Smooth muscle cell (in vitro differentiated cells): ENCODE measurements at regions not wholly inside any gene's neighbourhood (a gene's known extent, or its start where the extent isn't known, plus 50 kb on each side); places are given as distances from the start of the nearest gene placed in this dataset.

ENCODE experiments used
- DNase-seq: peaks from one replicate; lab custom pipeline; 2025; ENCODE audit not compliant: unreplicated experiment; lab: John Stamatoyannopoulos, UW
- H2AFZ ChIP-seq: fragments of 200-600 bp; sonication (generic); 2 replicates; pipeline ENCODE4 v1.6.0; 2016; ENCODE audit warnings: antibody characterized with exemption, low read depth, mild to moderate bottlenecking
- H3F3A ChIP-seq: fragments of 200-600 bp; sonication (generic); 2 replicates; pipeline ENCODE4 v1.6.0; 2017; ENCODE audit warnings: antibody characterized with exemption, low read depth
- H3K27ac ChIP-seq: fragments of 200-600 bp; sonication (generic); 2 replicates; pipeline ENCODE4 v1.5.1; 2016; ENCODE audit warnings: low read depth, mild to moderate bottlenecking
- H3K27me3 ChIP-seq: fragments of 200-600 bp; sonication (generic); 2 replicates; pipeline ENCODE4 v1.6.1; 2016; ENCODE audit warnings: low read depth, mild to moderate bottlenecking
- H3K36me3 ChIP-seq: fragments of 200-600 bp; sonication (generic); 2 replicates; pipeline ENCODE4 v1.5.1; 2016; ENCODE audit warnings: low read depth
- H3K4me1 ChIP-seq: fragments of 200-600 bp; sonication (generic); 2 replicates; pipeline ENCODE4 v1.5.1; 2016; ENCODE audit warnings: low read depth
- H3K4me2 ChIP-seq: fragments of 200-600 bp; sonication (generic); 2 replicates; pipeline ENCODE4 v1.6.0; 2016; ENCODE audit warnings: mild to moderate bottlenecking
- H3K4me3 ChIP-seq: fragments of 200-600 bp; sonication (generic); 2 replicates; pipeline ENCODE4 v1.5.1; 2016; ENCODE audit warnings: mild to moderate bottlenecking
- H3K79me2 ChIP-seq: fragments of 200-600 bp; sonication (generic); 2 replicates; pipeline ENCODE4 v1.6.0; 2016; ENCODE audit warnings: low read depth, mild to moderate bottlenecking
- H3K9ac ChIP-seq: fragments of 200-600 bp; sonication (generic); 2 replicates; pipeline ENCODE4 v1.6.0; 2016; ENCODE audit warnings: low read depth
- H3K9me3 ChIP-seq: fragments of 200-600 bp; sonication (generic); replicated peaks from 2 replicates; pipeline ENCODE4 v1.5.1; 2016; ENCODE audit warnings: low read depth
- H4K20me1 ChIP-seq: fragments of 200-600 bp; sonication (generic); 2 replicates; pipeline ENCODE4 v1.6.0; 2016; ENCODE audit warnings: low read depth
- WGBS: methylation state at CpG from one replicate; pipeline ENCODE4 v1.1.7; 2016; ENCODE audit warnings: low lambda C conversion rate; 5-methylcytosine and 5-hydroxymethylcytosine counted together
- TF ChIP-seq, protein P1 (sequence below): fragments of 200-600 bp; sonication (generic); IDR thresholded peaks from 2 replicates; pipeline ENCODE4 v1.5.1; 2017; ENCODE audit warnings: borderline replicate concordance, mild to moderate bottlenecking, antibody characterized with exemption; ENCODE audit not compliant: insufficient read depth, poor library complexity, severe bottlenecking

DNA sequence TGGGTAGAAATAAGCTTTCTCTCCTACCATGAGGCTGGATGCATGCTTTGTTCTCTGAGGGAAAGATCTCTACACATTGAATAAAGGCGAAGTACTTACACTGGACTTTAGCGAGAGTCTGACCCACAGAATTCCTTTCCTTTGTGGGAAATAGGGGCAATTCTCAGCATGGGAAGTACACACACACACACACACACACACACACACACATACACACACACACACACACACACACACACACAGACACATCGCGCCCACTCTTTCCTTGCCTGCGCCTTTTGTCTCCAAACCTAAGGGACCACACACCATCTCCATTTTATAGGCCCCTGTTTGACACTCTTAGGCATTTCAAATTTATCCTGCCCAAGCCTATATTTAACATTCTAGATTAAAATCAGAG is 83.8 kb downstream of the LUZP4 start:
- H4K20me1 ChIP-seq, result no peaks in the 10 kb centered on the region
- H3K4me3 ChIP-seq, result no peak overlapping the region
- no peak for DNase-seq
- H3K79me2 ChIP-seq, result no peaks in the 10 kb centered on the region
- peak overlapping the region; percentile 62 for H3K4me2 ChIP-seq
- H3K27ac ChIP-seq, result peak overlapping the region; percentile 86
- TF ChIP-seq, protein P1, sequence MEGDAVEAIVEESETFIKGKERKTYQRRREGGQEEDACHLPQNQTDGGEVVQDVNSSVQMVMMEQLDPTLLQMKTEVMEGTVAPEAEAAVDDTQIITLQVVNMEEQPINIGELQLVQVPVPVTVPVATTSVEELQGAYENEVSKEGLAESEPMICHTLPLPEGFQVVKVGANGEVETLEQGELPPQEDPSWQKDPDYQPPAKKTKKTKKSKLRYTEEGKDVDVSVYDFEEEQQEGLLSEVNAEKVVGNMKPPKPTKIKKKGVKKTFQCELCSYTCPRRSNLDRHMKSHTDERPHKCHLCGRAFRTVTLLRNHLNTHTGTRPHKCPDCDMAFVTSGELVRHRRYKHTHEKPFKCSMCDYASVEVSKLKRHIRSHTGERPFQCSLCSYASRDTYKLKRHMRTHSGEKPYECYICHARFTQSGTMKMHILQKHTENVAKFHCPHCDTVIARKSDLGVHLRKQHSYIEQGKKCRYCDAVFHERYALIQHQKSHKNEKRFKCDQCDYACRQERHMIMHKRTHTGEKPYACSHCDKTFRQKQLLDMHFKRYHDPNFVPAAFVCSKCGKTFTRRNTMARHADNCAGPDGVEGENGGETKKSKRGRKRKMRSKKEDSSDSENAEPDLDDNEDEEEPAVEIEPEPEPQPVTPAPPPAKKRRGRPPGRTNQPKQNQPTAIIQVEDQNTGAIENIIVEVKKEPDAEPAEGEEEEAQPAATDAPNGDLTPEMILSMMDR, result no peak
- H3K9ac ChIP-seq, result peak overlapping the region; percentile 42
- H3K9me3 ChIP-seq, result no peaks in the 10 kb centered on the region
- H3F3A ChIP-seq, result peaks cover 13% of the 10 kb centered on the region
- H3K27me3 ChIP-seq, result no peaks in the 10 kb centered on the region
- peaks cover 29% of the 10 kb centered on the region for H3K4me1 ChIP-seq
- 69% methylated on average over 5 of the region's 5 CpGs for WGBS
- no peaks in the 10 kb centered on the region for H3K36me3 ChIP-seq
- peak overlapping the region; percentile 52 for H2AFZ ChIP-seq

DNA sequence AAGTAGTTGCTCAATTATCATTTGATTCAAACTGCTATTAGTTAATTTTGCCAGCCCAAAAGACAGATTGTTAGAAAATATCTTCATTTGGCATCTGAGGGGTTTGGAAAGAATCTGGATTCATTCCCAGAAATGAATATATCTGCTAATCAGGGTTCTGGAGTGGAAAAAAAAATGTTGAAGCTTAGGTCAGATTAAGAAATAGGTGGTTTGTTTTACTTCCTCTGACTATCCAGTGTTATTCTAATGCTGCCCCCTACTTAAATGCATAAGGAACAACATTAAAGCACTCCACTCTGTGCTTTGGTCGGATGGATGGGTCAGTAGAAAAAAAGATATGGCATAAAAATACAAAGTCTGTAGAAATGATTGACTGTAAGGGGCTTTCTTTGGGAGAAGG is 89.0 kb downstream of the LUZP4 start:
- DNase-seq, result no peak
- peaks cover 2% of the 10 kb centered on the region for H3K4me1 ChIP-seq
- H2AFZ ChIP-seq, result no peak overlapping the region
- no peaks in the 10 kb centered on the region for H3F3A ChIP-seq
- H3K4me3 ChIP-seq, result no peak overlapping the region
- H3K9me3 ChIP-seq, result no peaks in the 10 kb centered on the region
- no peaks in the 10 kb centered on the region for H4K20me1 ChIP-seq
- H3K4me2 ChIP-seq, result no peak overlapping the region
- 66% methylated on average over 1 of the region's 1 CpG for WGBS
- no peak overlapping the region for H3K27ac ChIP-seq
- no peaks in the 10 kb centered on the region for H3K36me3 ChIP-seq
- H3K9ac ChIP-seq, result no peak overlapping the region
- TF ChIP-seq, protein P1, result no peak
- no peaks in the 10 kb centered on the region for H3K79me2 ChIP-seq
- H3K27me3 ChIP-seq, result no peaks in the 10 kb centered on the region

GRCh38 chrX:115387327-115387726 is 97.8 kb downstream of the LUZP4 start:
- no peaks in the 10 kb centered on the region for H3K79me2 ChIP-seq
- H3K27me3 ChIP-seq, result no peaks in the 10 kb centered on the region
- peaks cover 3% of the 10 kb centered on the region for H3K4me1 ChIP-seq
- no peak overlapping the region for H2AFZ ChIP-seq
- H3K27ac ChIP-seq, result no peak overlapping the region
- no peak overlapping the region for H3K4me2 ChIP-seq
- H4K20me1 ChIP-seq, result no peaks in the 10 kb centered on the region
- 99% methylated on average over 2 of the region's 2 CpGs for WGBS
- TF ChIP-seq, protein P1, result no peak
- no peak overlapping the region for H3K9ac ChIP-seq
- no peaks in the 10 kb centered on the region for H3F3A ChIP-seq
- H3K9me3 ChIP-seq, result no peaks in the 10 kb centered on the region
- DNase-seq, result no peak
- no peaks in the 10 kb centered on the region for H3K36me3 ChIP-seq
- no peak overlapping the region for H3K4me3 ChIP-seq

- H3K4me2 ChIP-seq, result no peak overlapping the region
- no peak overlapping the region for H3K27ac ChIP-seq
Measured at GRCh38 chrX:115388879-115389278, 99.4 kb downstream of the LUZP4 start.

More at GRCh38 chrX:115388879-115389278, 99.4 kb downstream of the LUZP4 start:
- WGBS, result 72% methylated on average over 4 of the region's 4 CpGs
- TF ChIP-seq, protein P1, result no peak
- Histone ChIP-seq H3K27me3 (no peaks in the 10 kb centered on the region), H3K36me3 (no peaks in the 10 kb centered on the region), H2AFZ (no peak overlapping the region), H3K79me2 (no peaks in the 10 kb centered on the region), H3K4me3 (no peak overlapping the region), H3K9ac (no peak overlapping the region), H3F3A (no peaks in the 10 kb centered on the region), H4K20me1 (no peaks in the 10 kb centered on the region), H3K9me3 (no peaks in the 10 kb centered on the region), H3K4me1 (peaks cover 3% of the 10 kb centered on the region)
- no peak for DNase-seq
